ENCODE measurements at regions not wholly inside any gene's neighbourhood (a gene's known extent, or its start where the extent isn't known, plus 50 kb on each side); places are given as distances from the start of the nearest gene placed in this dataset.

DNA sequence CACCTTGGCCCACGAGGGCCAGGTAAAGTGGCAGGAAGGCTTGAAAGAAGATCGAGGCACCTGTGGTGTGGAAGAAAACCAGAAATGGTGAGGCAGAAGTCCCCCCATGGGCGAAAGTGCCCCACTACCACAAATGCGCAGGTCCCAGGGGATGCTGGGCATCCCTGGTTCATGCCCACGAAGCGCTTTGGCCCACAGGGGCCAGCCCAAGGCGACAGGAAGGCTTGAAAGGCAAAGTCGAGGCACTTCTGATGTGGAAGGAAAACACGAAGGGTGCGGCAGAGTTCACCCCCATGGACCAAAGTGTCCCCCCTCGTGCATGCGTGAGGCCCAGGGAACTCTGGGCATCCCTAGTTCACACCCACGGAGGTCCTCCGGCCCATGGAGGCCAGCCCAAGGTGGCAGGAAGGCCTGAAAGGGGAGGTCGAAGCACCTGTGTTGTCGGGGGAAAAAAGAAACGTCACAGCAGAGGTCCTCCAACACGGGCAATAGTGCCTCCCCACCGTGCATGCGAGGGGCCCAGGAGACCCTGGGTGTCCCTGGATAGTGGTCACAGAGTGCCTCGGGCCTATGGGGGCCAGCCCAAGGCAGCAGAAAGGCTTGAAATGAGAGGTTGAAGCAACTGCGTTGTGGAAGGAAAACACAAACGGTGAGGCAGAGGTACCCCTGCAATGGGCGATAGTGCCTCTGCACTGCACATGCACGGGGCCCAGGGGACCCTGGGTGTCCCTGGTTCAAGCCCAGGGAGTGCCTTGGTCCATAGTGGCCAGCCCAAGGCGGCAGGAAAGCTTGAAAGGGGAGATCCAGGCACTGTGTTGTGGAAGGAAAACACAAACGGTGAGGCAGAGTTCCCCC is 373.9 kb downstream of the ALG10 start:
- TF ChIP-seq, protein P1, sequence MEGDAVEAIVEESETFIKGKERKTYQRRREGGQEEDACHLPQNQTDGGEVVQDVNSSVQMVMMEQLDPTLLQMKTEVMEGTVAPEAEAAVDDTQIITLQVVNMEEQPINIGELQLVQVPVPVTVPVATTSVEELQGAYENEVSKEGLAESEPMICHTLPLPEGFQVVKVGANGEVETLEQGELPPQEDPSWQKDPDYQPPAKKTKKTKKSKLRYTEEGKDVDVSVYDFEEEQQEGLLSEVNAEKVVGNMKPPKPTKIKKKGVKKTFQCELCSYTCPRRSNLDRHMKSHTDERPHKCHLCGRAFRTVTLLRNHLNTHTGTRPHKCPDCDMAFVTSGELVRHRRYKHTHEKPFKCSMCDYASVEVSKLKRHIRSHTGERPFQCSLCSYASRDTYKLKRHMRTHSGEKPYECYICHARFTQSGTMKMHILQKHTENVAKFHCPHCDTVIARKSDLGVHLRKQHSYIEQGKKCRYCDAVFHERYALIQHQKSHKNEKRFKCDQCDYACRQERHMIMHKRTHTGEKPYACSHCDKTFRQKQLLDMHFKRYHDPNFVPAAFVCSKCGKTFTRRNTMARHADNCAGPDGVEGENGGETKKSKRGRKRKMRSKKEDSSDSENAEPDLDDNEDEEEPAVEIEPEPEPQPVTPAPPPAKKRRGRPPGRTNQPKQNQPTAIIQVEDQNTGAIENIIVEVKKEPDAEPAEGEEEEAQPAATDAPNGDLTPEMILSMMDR (IDR thresholded peaks at IDR 0.05): no peak
- TF ChIP-seq POLR2A (IDR thresholded peaks at IDR 0.05): no peak
- no peak for TF ChIP-seq EP300 (IDR thresholded peaks at IDR 0.05)
